ENCODE measurements at regions not wholly inside any gene's neighbourhood (a gene's known extent, or its start where the extent isn't known, plus 50 kb on each side); places are given as distances from the start of the nearest gene placed in this dataset.

GRCh38 chrX:39875834-39876628, 221.7 kb downstream of the BCOR start:
- DNase-seq, result no peak

GRCh38 chrX:39877905-39878304, 219.9 kb downstream of the BCOR start:
- DNase-seq, result no peak

GRCh38 chrX:39883666-39884065, 214.1 kb downstream of the BCOR start:
- DNase-seq, result no peak

- no peak for DNase-seq
These were observed 211.5 kb downstream of the BCOR start for GRCh38 chrX:39886282-39886681.

GRCh38 chrX:39888730-39889129, 209.0 kb downstream of the BCOR start:
- DNase-seq, result no peak

- DNase-seq, result no peak
These were observed 208.1 kb downstream of the BCOR start for GRCh38 chrX:39889704-39890103.

- no peak for DNase-seq
These were observed 207.0 kb downstream of the BCOR start for GRCh38 chrX:39890807-39891206.

- peak; percentile 55 for DNase-seq
These were observed 206.0 kb downstream of the BCOR start for GRCh38 chrX:39891781-39892180.

- DNase-seq, result no peak
These were observed 204.1 kb downstream of the BCOR start for GRCh38 chrX:39893417-39894338.

- DNase-seq, result no peak
These were observed 203.1 kb downstream of the BCOR start for GRCh38 chrX:39894683-39895082.

- no peak for DNase-seq
These were observed 202.3 kb downstream of the BCOR start for GRCh38 chrX:39895218-39896110.

GRCh38 chrX:39896951-39897740, 200.6 kb downstream of the BCOR start:
- no peak for DNase-seq

- no peak for DNase-seq
These were observed 200.0 kb downstream of the BCOR start for GRCh38 chrX:39897741-39898097.

GRCh38 chrX:39898147-39898546, 199.6 kb downstream of the BCOR start:
- no peak for DNase-seq

- DNase-seq, result no peak
These were observed 198.7 kb downstream of the BCOR start for GRCh38 chrX:39899059-39899458.

- no peak for DNase-seq
These were observed 197.6 kb downstream of the BCOR start for GRCh38 chrX:39899856-39900776.

- no peak for DNase-seq
These were observed 197.0 kb downstream of the BCOR start for GRCh38 chrX:39900777-39901170.

- peak; percentile 70 for DNase-seq
These were observed 194.4 kb downstream of the BCOR start for GRCh38 chrX:39903343-39903742.

- no peak for DNase-seq
These were observed 193.8 kb downstream of the BCOR start for GRCh38 chrX:39903937-39904336.

- no peak for DNase-seq
These were observed 192.8 kb downstream of the BCOR start for GRCh38 chrX:39904816-39905537.
